Keratinocyte (primary cell): ENCODE measurements at regions not wholly inside any gene's neighbourhood (a gene's known extent, or its start where the extent isn't known, plus 50 kb on each side); places are given as distances from the start of the nearest gene placed in this dataset.
"Not testable (repeated sequence)": the region's sequence is repeated elsewhere in the genome, so short reads cannot be mapped to it uniquely, and the experiment has no call there.

Experiments used
- EZH2 ChIP-seq: IDR thresholded peaks from one replicate; pipeline ENCODE4 v1.6.1; 2012; ENCODE audit warnings: inconsistent platforms, mild to moderate bottlenecking, low read length, moderate library complexity
- TF ChIP-seq, protein P1 (sequence below), 3 experiments: IDR thresholded peaks in 1 of 3; conservative IDR thresholded peaks in 1 of 3; optimal IDR thresholded peaks in 1 of 3; 2 replicates in 2 of 3; 3 replicates in 1 of 3; pipeline versions ENCODE3 to v1.5.1; 2011; ENCODE audit warnings: low read length in 3 of 3, mild to moderate bottlenecking in 3 of 3, moderate library complexity in 2 of 3, control low read depth in 1 of 3, inconsistent platforms in 1 of 3; ENCODE audit not compliant: insufficient read depth in 2 of 3; ENCODE audit errors: extremely low read depth in 1 of 3

GRCh38 chr5:177857642-177858200 is 75.0 kb upstream of the FAM153A start:
- TF ChIP-seq, protein P1, sequence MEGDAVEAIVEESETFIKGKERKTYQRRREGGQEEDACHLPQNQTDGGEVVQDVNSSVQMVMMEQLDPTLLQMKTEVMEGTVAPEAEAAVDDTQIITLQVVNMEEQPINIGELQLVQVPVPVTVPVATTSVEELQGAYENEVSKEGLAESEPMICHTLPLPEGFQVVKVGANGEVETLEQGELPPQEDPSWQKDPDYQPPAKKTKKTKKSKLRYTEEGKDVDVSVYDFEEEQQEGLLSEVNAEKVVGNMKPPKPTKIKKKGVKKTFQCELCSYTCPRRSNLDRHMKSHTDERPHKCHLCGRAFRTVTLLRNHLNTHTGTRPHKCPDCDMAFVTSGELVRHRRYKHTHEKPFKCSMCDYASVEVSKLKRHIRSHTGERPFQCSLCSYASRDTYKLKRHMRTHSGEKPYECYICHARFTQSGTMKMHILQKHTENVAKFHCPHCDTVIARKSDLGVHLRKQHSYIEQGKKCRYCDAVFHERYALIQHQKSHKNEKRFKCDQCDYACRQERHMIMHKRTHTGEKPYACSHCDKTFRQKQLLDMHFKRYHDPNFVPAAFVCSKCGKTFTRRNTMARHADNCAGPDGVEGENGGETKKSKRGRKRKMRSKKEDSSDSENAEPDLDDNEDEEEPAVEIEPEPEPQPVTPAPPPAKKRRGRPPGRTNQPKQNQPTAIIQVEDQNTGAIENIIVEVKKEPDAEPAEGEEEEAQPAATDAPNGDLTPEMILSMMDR (optimal IDR thresholded peaks at IDR 0.05 in 1 of 3, IDR thresholded peaks at IDR 0.05 in 1 of 3, conservative IDR thresholded peaks at IDR 0.05 in 1 of 3; ENCODE audit: extremely low read depth in 1 of 3, insufficient read depth in 2 of 3, low read length in 3 of 3): not testable (repeated sequence)
- TF ChIP-seq EZH2: not testable (repeated sequence)
